SK-N-SH (cell line): ENCODE measurements at regions not wholly inside any gene's neighbourhood (a gene's known extent, or its start where the extent isn't known, plus 50 kb on each side); places are given as distances from the start of the nearest gene placed in this dataset.

Experiments
- CTCF ChIA-PET: fragments of 300-600, 350-600 bp; formaldehyde crosslinking; extraction: SDS; loops from one replicate; lab custom pipeline; 2021; lab: Yijun Ruan, JAX
- POLR2A ChIA-PET: fragments of 350-600 bp; sonication (Branson Sonifier 250); formaldehyde crosslinking; extraction: SDS; loops from one replicate; lab custom pipeline; 2020; ENCODE audit warnings: antibody characterized with exemption, inconsistent platforms; lab: Yijun Ruan, JAX
- DNase-seq: peaks from one replicate; pipeline ENCODE4 v3.0.0; 2012
- H2AFZ ChIP-seq: fragments of 200-600 bp; sonication (generic); 2 replicates; pipeline ENCODE4 v1.8.1; 2016; ENCODE audit warnings: antibody characterized with exemption, mild to moderate bottlenecking, low read depth
- H3F3A ChIP-seq: fragments of 200-600 bp; sonication (generic); replicated peaks from 2 replicates; pipeline ENCODE3; 2016; ENCODE audit warnings: antibody characterized with exemption, mild to moderate bottlenecking; ENCODE audit not compliant: insufficient read depth
- H3K27ac ChIP-seq, 2 experiments: fragments of 200-500 bp in 1 of 2; fragments of 200-600 bp in 1 of 2; sonication (Bioruptor generic) in 1 of 2; sonication (generic), shearing (Covaris generic) in 1 of 2; 2 replicates each; pipeline versions ENCODE4 v1.5.1 to v1.6.1; 2014 to 2016; ENCODE audit warnings: low read depth in 2 of 2, inconsistent platforms in 1 of 2, low read length in 1 of 2, mild to moderate bottlenecking in 1 of 2, mixed read lengths in 1 of 2
- H3K27me3 ChIP-seq: fragments of 200-600 bp; sonication (generic), shearing (Covaris generic); 2 replicates; pipeline ENCODE4 v1.6.1; 2016; ENCODE audit warnings: mixed run types; ENCODE audit not compliant: insufficient read depth
- H3K36me3 ChIP-seq, 2 experiments: fragments of 200-500 bp in 1 of 2; fragments of 200-600 bp in 1 of 2; sonication (Bioruptor generic) in 1 of 2; sonication (generic) in 1 of 2; replicated peaks in 1 of 2; 2 replicates each; pipeline versions ENCODE3 to v1.5.1; 2014 to 2016; ENCODE audit warnings: low read length in 1 of 2, mild to moderate bottlenecking in 1 of 2; ENCODE audit not compliant: insufficient read depth in 2 of 2, control insufficient read depth in 1 of 2
- H3K4me1 ChIP-seq, 2 experiments: fragments of 200-500 bp in 1 of 2; fragments of 200-600 bp in 1 of 2; sonication (Bioruptor generic) in 1 of 2; sonication (generic), shearing (Covaris generic) in 1 of 2; 2 replicates each; pipeline versions ENCODE4 v1.5.1 to v1.6.1; 2014 to 2016; ENCODE audit warnings: low read depth in 1 of 2, low read length in 1 of 2, mixed run types in 1 of 2; ENCODE audit not compliant: insufficient read depth in 2 of 2, control insufficient read depth in 1 of 2
- H3K4me2 ChIP-seq: fragments of 200-600 bp; sonication (generic), shearing (Covaris generic); 2 replicates; pipeline ENCODE4 v1.6.1; 2017; ENCODE audit warnings: mixed run types
- H3K4me3 ChIP-seq, 2 experiments: fragments of 200-500 bp in 1 of 2; fragments of 200-600 bp in 1 of 2; sonication (Bioruptor generic) in 1 of 2; sonication (generic), shearing (Covaris generic) in 1 of 2; 2 replicates each; pipeline versions ENCODE4 v1.5.1 to v1.8.1; 2014 to 2016; ENCODE audit warnings: low read depth in 2 of 2, inconsistent platforms in 1 of 2, low read length in 1 of 2, mild to moderate bottlenecking in 1 of 2, mixed read lengths in 1 of 2, moderate library complexity in 1 of 2
- H3K79me2 ChIP-seq: fragments of 200-600 bp; sonication (generic); 2 replicates; pipeline ENCODE4 v1.8.1; 2017; ENCODE audit warnings: mild to moderate bottlenecking; ENCODE audit not compliant: insufficient read depth
- H3K9ac ChIP-seq: fragments of 200-600 bp; sonication (generic); 2 replicates; pipeline ENCODE4 v1.6.1; 2017; ENCODE audit warnings: mixed run types
- H3K9me2 ChIP-seq: fragments of 200-600 bp; sonication (generic); 2 replicates; pipeline ENCODE4 v1.6.1; 2017; ENCODE audit warnings: mixed run types
- H3K9me3 ChIP-seq: fragments of 200-600 bp; sonication (generic); 2 replicates; pipeline ENCODE4 v1.6.1; 2017; ENCODE audit warnings: mixed run types, mild to moderate bottlenecking, moderate library complexity
- H4K20me1 ChIP-seq: fragments of 200-600 bp; sonication (generic); 2 replicates; pipeline ENCODE4 v1.6.1; 2017; ENCODE audit warnings: mild to moderate bottlenecking, mixed run types; ENCODE audit not compliant: insufficient read depth
- FOXM1 ChIP-seq: IDR thresholded peaks from 2 replicates; pipeline ENCODE4 v1.4.0; 2012; ENCODE audit warnings: low read depth, mild to moderate bottlenecking
- GABPA ChIP-seq: IDR thresholded peaks from 2 replicates; pipeline ENCODE4 v1.4.0; 2012; ENCODE audit warnings: low read depth, mild to moderate bottlenecking
- JUND ChIP-seq: IDR thresholded peaks from 2 replicates; pipeline ENCODE4 v1.4.0; 2012
- MEF2A ChIP-seq: IDR thresholded peaks from 2 replicates; pipeline ENCODE4 v1.4.0; 2012; ENCODE audit warnings: low read depth, borderline replicate concordance
- RAD21 ChIP-seq: IDR thresholded peaks from 2 replicates; pipeline ENCODE4 v1.6.1; 2012; ENCODE audit warnings: mild to moderate bottlenecking, low read length
- RCOR1 ChIP-seq: fragments of 150-350 bp; IDR thresholded peaks from 2 replicates; pipeline ENCODE4 v1.6.1; 2017; ENCODE audit warnings: antibody characterized with exemption, low read length
- SIN3A ChIP-seq: IDR thresholded peaks from 2 replicates; pipeline ENCODE4 v1.6.1; 2012; ENCODE audit warnings: low read depth, mild to moderate bottlenecking, low read length, moderate library complexity, borderline replicate concordance
- SMC3 ChIP-seq: IDR thresholded peaks from 2 replicates; pipeline ENCODE4 v1.6.1; 2012; ENCODE audit warnings: low read depth, low read length, improper control_type of control experiment
- TCF12 ChIP-seq: IDR thresholded peaks from 2 replicates; pipeline ENCODE4 v1.4.0; 2012
- WGBS: methylation state at CpG from one replicate; pipeline ENCODE4 v1.1.6; 2017; ENCODE audit warnings: low lambda C conversion rate; 5-methylcytosine and 5-hydroxymethylcytosine counted together
- TF ChIP-seq, protein P1 (sequence below): IDR thresholded peaks from 2 replicates; pipeline ENCODE4 v1.6.1; 2012; ENCODE audit warnings: mild to moderate bottlenecking, low read depth, low read length, moderate library complexity
- TF ChIP-seq, protein P2 (sequence below): fragments of 150-350 bp; IDR thresholded peaks from 2 replicates; pipeline ENCODE4 v1.6.1; 2017; ENCODE audit warnings: antibody characterized with exemption, low read length, low read depth, borderline replicate concordance
- TF ChIP-seq, protein P3 (sequence below): IDR thresholded peaks from 2 replicates; pipeline ENCODE4 v1.4.0; 2012; ENCODE audit warnings: low read depth
- TF ChIP-seq, protein P4 (sequence below): IDR thresholded peaks from 2 replicates; pipeline ENCODE4 v1.4.0; 2012; ENCODE audit warnings: low read depth, borderline replicate concordance
- TF ChIP-seq, protein P5 (sequence below): IDR thresholded peaks from 2 replicates; pipeline ENCODE4; 2012

DNA sequence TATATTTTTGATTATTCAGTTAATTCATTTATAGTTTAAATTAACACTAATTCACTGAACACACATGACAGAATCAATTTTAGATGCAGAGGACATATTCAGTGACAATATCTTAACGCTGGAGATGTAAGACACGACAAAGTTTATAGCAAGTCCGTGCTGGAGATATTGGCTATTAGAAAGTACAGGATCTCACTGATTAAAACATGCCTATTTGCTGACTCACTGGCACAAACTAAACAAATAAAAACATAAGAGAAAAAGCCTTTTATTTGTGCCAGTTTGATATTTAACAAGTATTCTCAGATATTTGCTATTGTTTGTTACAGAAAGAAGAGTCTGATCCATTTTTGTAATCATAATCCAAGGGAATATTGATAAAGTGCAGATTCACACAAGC lies 1122.9 kb upstream of the B3GALT2 start:
- no peak overlapping the region for H3K4me3 ChIP-seq
- no peaks in the 10 kb centered on the region for H3K4me1 ChIP-seq
- no peaks in the 10 kb centered on the region for H3K27me3 ChIP-seq
- CTCF ChIA-PET, result no interaction called here
- TF ChIP-seq SIN3A (no peak), RAD21 (no peak), GABPA (no peak), MEF2A (no peak), JUND (no peak), SMC3 (no peak), RCOR1 (no peak), FOXM1 (no peak), TCF12 (no peak)
- TF ChIP-seq, protein P1, sequence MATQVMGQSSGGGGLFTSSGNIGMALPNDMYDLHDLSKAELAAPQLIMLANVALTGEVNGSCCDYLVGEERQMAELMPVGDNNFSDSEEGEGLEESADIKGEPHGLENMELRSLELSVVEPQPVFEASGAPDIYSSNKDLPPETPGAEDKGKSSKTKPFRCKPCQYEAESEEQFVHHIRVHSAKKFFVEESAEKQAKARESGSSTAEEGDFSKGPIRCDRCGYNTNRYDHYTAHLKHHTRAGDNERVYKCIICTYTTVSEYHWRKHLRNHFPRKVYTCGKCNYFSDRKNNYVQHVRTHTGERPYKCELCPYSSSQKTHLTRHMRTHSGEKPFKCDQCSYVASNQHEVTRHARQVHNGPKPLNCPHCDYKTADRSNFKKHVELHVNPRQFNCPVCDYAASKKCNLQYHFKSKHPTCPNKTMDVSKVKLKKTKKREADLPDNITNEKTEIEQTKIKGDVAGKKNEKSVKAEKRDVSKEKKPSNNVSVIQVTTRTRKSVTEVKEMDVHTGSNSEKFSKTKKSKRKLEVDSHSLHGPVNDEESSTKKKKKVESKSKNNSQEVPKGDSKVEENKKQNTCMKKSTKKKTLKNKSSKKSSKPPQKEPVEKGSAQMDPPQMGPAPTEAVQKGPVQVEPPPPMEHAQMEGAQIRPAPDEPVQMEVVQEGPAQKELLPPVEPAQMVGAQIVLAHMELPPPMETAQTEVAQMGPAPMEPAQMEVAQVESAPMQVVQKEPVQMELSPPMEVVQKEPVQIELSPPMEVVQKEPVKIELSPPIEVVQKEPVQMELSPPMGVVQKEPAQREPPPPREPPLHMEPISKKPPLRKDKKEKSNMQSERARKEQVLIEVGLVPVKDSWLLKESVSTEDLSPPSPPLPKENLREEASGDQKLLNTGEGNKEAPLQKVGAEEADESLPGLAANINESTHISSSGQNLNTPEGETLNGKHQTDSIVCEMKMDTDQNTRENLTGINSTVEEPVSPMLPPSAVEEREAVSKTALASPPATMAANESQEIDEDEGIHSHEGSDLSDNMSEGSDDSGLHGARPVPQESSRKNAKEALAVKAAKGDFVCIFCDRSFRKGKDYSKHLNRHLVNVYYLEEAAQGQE, result no peak
- TF ChIP-seq, protein P2, sequence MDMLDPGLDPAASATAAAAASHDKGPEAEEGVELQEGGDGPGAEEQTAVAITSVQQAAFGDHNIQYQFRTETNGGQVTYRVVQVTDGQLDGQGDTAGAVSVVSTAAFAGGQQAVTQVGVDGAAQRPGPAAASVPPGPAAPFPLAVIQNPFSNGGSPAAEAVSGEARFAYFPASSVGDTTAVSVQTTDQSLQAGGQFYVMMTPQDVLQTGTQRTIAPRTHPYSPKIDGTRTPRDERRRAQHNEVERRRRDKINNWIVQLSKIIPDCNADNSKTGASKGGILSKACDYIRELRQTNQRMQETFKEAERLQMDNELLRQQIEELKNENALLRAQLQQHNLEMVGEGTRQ, result no peak
- TF ChIP-seq, protein P3, sequence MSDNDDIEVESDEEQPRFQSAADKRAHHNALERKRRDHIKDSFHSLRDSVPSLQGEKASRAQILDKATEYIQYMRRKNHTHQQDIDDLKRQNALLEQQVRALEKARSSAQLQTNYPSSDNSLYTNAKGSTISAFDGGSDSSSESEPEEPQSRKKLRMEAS, result no peak
- TF ChIP-seq, protein P4, sequence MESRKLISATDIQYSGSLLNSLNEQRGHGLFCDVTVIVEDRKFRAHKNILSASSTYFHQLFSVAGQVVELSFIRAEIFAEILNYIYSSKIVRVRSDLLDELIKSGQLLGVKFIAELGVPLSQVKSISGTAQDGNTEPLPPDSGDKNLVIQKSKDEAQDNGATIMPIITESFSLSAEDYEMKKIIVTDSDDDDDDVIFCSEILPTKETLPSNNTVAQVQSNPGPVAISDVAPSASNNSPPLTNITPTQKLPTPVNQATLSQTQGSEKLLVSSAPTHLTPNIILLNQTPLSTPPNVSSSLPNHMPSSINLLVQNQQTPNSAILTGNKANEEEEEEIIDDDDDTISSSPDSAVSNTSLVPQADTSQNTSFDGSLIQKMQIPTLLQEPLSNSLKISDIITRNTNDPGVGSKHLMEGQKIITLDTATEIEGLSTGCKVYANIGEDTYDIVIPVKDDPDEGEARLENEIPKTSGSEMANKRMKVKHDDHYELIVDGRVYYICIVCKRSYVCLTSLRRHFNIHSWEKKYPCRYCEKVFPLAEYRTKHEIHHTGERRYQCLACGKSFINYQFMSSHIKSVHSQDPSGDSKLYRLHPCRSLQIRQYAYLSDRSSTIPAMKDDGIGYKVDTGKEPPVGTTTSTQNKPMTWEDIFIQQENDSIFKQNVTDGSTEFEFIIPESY, result no peak
- TF ChIP-seq, protein P5, sequence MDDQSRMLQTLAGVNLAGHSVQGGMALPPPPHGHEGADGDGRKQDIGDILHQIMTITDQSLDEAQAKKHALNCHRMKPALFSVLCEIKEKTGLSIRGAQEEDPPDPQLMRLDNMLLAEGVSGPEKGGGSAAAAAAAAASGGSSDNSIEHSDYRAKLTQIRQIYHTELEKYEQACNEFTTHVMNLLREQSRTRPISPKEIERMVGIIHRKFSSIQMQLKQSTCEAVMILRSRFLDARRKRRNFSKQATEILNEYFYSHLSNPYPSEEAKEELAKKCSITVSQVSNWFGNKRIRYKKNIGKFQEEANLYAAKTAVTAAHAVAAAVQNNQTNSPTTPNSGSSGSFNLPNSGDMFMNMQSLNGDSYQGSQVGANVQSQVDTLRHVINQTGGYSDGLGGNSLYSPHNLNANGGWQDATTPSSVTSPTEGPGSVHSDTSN, result no peak
- TF ChIP-seq, all 33 proteins: peak for 0
- WGBS, result 18% methylated on average over 3 of the region's 3 CpGs
- Histone ChIP-seq H3F3A (no peaks in the 10 kb centered on the region), H3K9ac (no peak overlapping the region), H2AFZ (no peak overlapping the region), H3K4me2 (peak overlapping the region; percentile 19; the same call in 1 of the 2 replicates), H3K9me3 (no peaks in the 10 kb centered on the region), H3K9me2 (no peaks in the 10 kb centered on the region), H3K79me2 (no peaks in the 10 kb centered on the region), H3K36me3 (no peaks in the 10 kb centered on the region), H4K20me1 (no peaks in the 10 kb centered on the region), H3K27ac (no peak overlapping the region)
- no peak for DNase-seq
- POLR2A ChIA-PET, result no interaction called here
